ENCODE measurements at regions not wholly inside any gene's neighbourhood (a gene's known extent, or its start where the extent isn't known, plus 50 kb on each side); places are given as distances from the start of the nearest gene placed in this dataset.
"Not testable (repeated sequence)": the region's sequence is repeated elsewhere in the genome, so short reads cannot be mapped to it uniquely, and the experiment has no call there.

- no peak overlapping the region for H3K4me3 ChIP-seq
- no peaks in the 10 kb centered on the region for H3K9me3 ChIP-seq
- H3K27me3 ChIP-seq, result no peaks in the 10 kb centered on the region
- ATAC-seq (no peak), DNase-seq (no peak)
- WGBS, 2 donors, result 71 to 94% methylated on average over 1 to 2 of the region's 2 CpGs
- TF ChIP-seq POLR2A (IDR thresholded peaks at IDR 0.05) (no peak), CTCF (IDR thresholded peaks at IDR 0.05) (no peak)
- no peaks in the 10 kb centered on the region for H3K36me3 ChIP-seq (replicated peaks in 1 of 2; ENCODE audit: insufficient read depth in 1 of 2, low read depth in 2 of 2)
- no peaks in the 10 kb centered on the region for H3K4me1 ChIP-seq
- intact Hi-C loops (cut with DNase I), result no loop called here
- no peak overlapping the region for H3K27ac ChIP-seq
Measured at GRCh38 chr2:216932113-216932862, 72.4 kb upstream of the TNP1 start.

DNA sequence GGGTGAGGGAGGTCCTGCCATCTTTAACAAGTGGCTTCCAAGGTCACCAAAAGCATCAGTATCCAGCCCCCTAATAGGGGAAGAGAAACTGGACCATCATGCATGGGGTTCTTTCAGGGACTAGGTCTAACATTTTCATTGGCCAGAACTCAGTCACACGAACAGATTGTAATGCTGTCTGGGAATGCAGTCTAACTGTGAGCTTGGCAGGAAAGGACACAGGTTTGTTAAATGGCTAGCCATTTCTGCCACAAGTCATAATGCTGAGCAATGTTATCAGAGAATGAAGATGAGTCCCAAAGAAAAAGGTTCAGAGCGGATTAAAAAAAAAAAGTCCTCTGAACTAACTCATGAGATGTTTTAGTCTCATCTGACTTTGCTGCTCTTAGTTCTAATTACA is 70.9 kb upstream of the TNP1 start:
- Histone ChIP-seq H3K36me3 (replicated peaks in 1 of 2; ENCODE audit: insufficient read depth in 1 of 2, low read depth in 2 of 2) (no peaks in the 10 kb centered on the region), H3K27ac (no peak overlapping the region), H3K27me3 (no peaks in the 10 kb centered on the region), H3K4me1 (no peaks in the 10 kb centered on the region), H3K4me3 (no peak overlapping the region), H3K9me3 (no peaks in the 10 kb centered on the region)
- intact Hi-C loops (cut with DNase I), result no loop called here
- no peak for TF ChIP-seq POLR2A (IDR thresholded peaks at IDR 0.05)
- no peak for TF ChIP-seq CTCF (IDR thresholded peaks at IDR 0.05)
- 87 to 89% methylated on average over 2 of the region's 2 CpGs for WGBS, 2 donors
- DNase-seq (no peak), ATAC-seq (no peak)

DNA sequence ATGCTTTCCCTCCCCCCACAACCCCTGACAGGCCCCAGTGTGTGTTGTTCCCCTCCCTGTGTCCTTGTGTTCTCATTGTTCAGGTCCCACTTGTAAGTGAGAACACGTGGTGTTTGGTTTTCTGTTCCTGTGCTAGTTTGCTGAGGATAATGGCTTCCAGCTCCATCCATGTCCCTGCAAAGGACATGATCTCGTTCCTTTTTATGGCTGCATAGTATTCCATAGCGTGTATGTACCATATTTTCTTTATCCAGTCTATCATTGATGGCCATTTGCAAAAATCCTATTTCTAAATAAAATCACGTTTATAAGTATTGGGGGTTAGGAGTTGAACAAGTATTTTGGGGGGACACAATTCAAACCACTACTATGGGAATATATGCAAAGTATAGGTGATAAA is 69.5 kb upstream of the TNP1 start:
- whole genome bisulfite sequencing, 2 donors, result 56 to 73% methylated on average over 4 of the region's 4 CpGs
- not testable (repeated sequence) for H3K9me3 ChIP-seq

DNA sequence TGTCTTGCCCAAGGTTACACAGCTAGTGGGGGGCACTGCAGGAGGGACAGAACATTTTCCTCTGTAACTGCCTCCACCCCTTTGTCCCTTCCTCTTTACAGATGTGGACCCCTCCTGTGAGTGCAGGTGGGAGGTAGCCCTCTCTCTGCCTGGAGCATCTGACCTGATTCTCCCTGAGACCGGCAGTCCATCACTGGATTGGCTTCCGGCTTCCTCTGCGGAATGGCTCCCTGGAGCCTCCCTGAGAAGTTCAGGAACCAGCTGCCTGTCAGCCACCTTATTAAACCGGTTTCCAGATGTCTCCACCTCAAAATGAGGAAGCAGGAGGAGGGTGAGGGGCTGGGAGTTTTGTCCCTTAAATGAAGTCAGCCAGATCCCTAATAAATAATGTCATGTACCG is 67.3 kb upstream of the TNP1 start:
- no peak for DNase-seq
- TF ChIP-seq POLR2A (IDR thresholded peaks at IDR 0.05) (no peak), CTCF (IDR thresholded peaks at IDR 0.05) (no peak)

More for the DNA sequence above, 69.5 kb upstream of the TNP1 start:
- H3K27me3 ChIP-seq; DNase-seq; H3K36me3 ChIP-seq (replicated peaks in 1 of 2; ENCODE audit: insufficient read depth in 1 of 2, low read depth in 2 of 2); H3K4me3 ChIP-seq; H3K4me1 ChIP-seq; H3K27ac ChIP-seq; intact Hi-C loops (cut with DNase I); ATAC-seq: not testable (repeated sequence)

GRCh38 chr2:216925636-216926366 is 65.9 kb upstream of the TNP1 start:
- Histone ChIP-seq H3K27me3 (no peaks in the 10 kb centered on the region), H3K36me3 (replicated peaks in 1 of 2; ENCODE audit: insufficient read depth in 1 of 2, low read depth in 2 of 2) (no peaks in the 10 kb centered on the region), H3K4me3 (no peak overlapping the region), H3K4me1 (no peaks in the 10 kb centered on the region), H3K9me3 (no peaks in the 10 kb centered on the region), H3K27ac (no peak overlapping the region)
- no peak for DNase-seq
- intact Hi-C loops (cut with DNase I), result no loop called here
- TF ChIP-seq POLR2A (IDR thresholded peaks at IDR 0.05), result no peak
- TF ChIP-seq CTCF (IDR thresholded peaks at IDR 0.05), result no peak
- no peak for ATAC-seq
- 71 to 77% methylated on average over 6 of the region's 6 CpGs for WGBS, 2 donors

More for the DNA sequence above, 67.3 kb upstream of the TNP1 start:
- Histone ChIP-seq H3K4me1 (no peaks in the 10 kb centered on the region), H3K9me3 (no peaks in the 10 kb centered on the region), H3K36me3 (replicated peaks in 1 of 2; ENCODE audit: insufficient read depth in 1 of 2, low read depth in 2 of 2) (no peaks in the 10 kb centered on the region), H3K27ac (no peak overlapping the region), H3K4me3 (no peak overlapping the region), H3K27me3 (no peaks in the 10 kb centered on the region)
- 56 to 65% methylated on average over 5 of the region's 5 CpGs for WGBS, 2 donors
- intact Hi-C loops (cut with DNase I), result no loop called here
- no peak for ATAC-seq

All from body of pancreas (tissue), 4 donors.